H1 (cell line): ENCODE measurements at regions not wholly inside any gene's neighbourhood (a gene's known extent, or its start where the extent isn't known, plus 50 kb on each side); places are given as distances from the start of the nearest gene placed in this dataset.
"Not testable (repeated sequence)": the region's sequence is repeated elsewhere in the genome, so short reads cannot be mapped to it uniquely, and the experiment has no call there.

Source experiments
- CTCF ChIA-PET: fragments of 300-600 bp; sonication (Branson Sonifier 250); formaldehyde crosslinking; loops from one replicate; lab custom pipeline; 2021; ENCODE audit not compliant: partially characterized antibody; lab: Charles Lee
- POLR2A ChIA-PET: fragments of 300-600 bp; sonication (Branson Sonifier 250); formaldehyde crosslinking; loops from one replicate; lab custom pipeline; 2021; ENCODE audit warnings: inconsistent platforms; ENCODE audit not compliant: partially characterized antibody; lab: Charles Lee
- DNase-seq, 2 experiments: peaks; one replicate each; pipeline versions ENCODE4 v3.0.0 to v3.0.0-alpha.2; 2010 to 2022; ENCODE audit warnings: low spot score in 2 of 2, low read depth in 1 of 2, mixed read lengths in 1 of 2
- FAIRE-seq: peaks from 2 replicates; lab custom pipeline; 2011; peaks lifted over from hg19 to GRCh38; lab: Jason Lieb, UNC
- H2AFZ ChIP-seq: 2 replicates; pipeline ENCODE4 v1.8.1; 2012; ENCODE audit warnings: low read length, inconsistent platforms
- H2AK5ac ChIP-seq: 2 replicates; pipeline ENCODE4 v1.6.1; 2013; ENCODE audit warnings: low read depth, low read length
- H2BK120ac ChIP-seq: replicated peaks from 2 replicates; pipeline ENCODE3; 2013; ENCODE audit warnings: low read depth, low read length, inconsistent platforms
- H2BK12ac ChIP-seq: 2 replicates; pipeline ENCODE4 v1.6.1; 2013; ENCODE audit warnings: low read depth, low read length
- H2BK15ac ChIP-seq: 2 replicates; pipeline ENCODE4 v1.6.1; 2013; ENCODE audit warnings: low read length
- H2BK20ac ChIP-seq: 2 replicates; pipeline ENCODE4 v1.6.1; 2013; ENCODE audit warnings: low read length
- H2BK5ac ChIP-seq: 2 replicates; pipeline ENCODE4 v1.6.1; 2013; ENCODE audit warnings: low read depth, low read length
- H3K14ac ChIP-seq: 2 replicates; pipeline ENCODE4 v1.6.1; 2013; ENCODE audit warnings: inconsistent platforms; ENCODE audit not compliant: insufficient read length
- H3K18ac ChIP-seq: 2 replicates; pipeline ENCODE4 v1.6.1; 2013; ENCODE audit warnings: low read length; ENCODE audit errors: extremely low read depth
- H3K23ac ChIP-seq: 2 replicates; pipeline ENCODE4 v1.6.1; 2013; ENCODE audit warnings: inconsistent platforms; ENCODE audit not compliant: insufficient read length
- H3K23me2 ChIP-seq: 2 replicates; pipeline ENCODE4 v1.6.1; 2013; ENCODE audit warnings: low read depth, low read length
- H3K27ac ChIP-seq: 2 replicates; pipeline ENCODE4 v1.6.1; 2011; ENCODE audit warnings: low read depth, low read length, inconsistent platforms
- H3K27me3 ChIP-seq, 4 experiments: replicated peaks in 1 of 4; 1 replicate in 1 of 4; 2 replicates in 3 of 4; pipeline versions ENCODE4 v1.6.1 to v1.8.1; 2011 to 2013; ENCODE audit warnings: low read length in 3 of 4, mild to moderate bottlenecking in 3 of 4, inconsistent platforms in 2 of 4, mixed read lengths in 2 of 4, moderate library complexity in 1 of 4; ENCODE audit not compliant: control insufficient read depth in 3 of 4, insufficient read depth in 3 of 4; ENCODE audit errors: extremely low read depth in 1 of 4
- H3K36me3 ChIP-seq, 4 experiments: 2 replicates each; pipeline versions ENCODE4 v1.6.1 to v1.8.1; 2011 to 2013; ENCODE audit warnings: mild to moderate bottlenecking in 4 of 4, low read length in 3 of 4, moderate library complexity in 2 of 4, control low read depth in 1 of 4, inconsistent platforms in 1 of 4; ENCODE audit not compliant: insufficient read depth in 4 of 4, control insufficient read depth in 2 of 4
- H3K4ac ChIP-seq: replicated peaks from 2 replicates; pipeline ENCODE3; 2013; ENCODE audit warnings: low read length, low read depth, mixed read lengths, inconsistent platforms; ENCODE audit not compliant: insufficient read length
- H3K4me1 ChIP-seq, 4 experiments: replicated peaks in 1 of 4; 1 replicate in 1 of 4; 2 replicates in 3 of 4; pipeline versions ENCODE4 v1.6.1 to v1.8.1; 2011 to 2013; ENCODE audit warnings: low read length in 3 of 4, inconsistent platforms in 2 of 4, mixed read lengths in 1 of 4; ENCODE audit not compliant: insufficient read depth in 4 of 4, control insufficient read depth in 3 of 4
- H3K4me2 ChIP-seq, 2 experiments: 2 replicates each; pipeline versions ENCODE4 v1.6.1 to v1.8.1; 2011 to 2013; ENCODE audit warnings: low read depth in 2 of 2, low read length in 2 of 2, control low read depth in 1 of 2, inconsistent platforms in 1 of 2, mild to moderate bottlenecking in 1 of 2; ENCODE audit not compliant: insufficient read depth in 1 of 2
- H3K4me3 ChIP-seq, 4 experiments: fragments of 200-600, 300-600 bp in 1 of 4; sonication (generic), shearing (Covaris generic), sonication (Bioruptor Twin) in 1 of 4; 2 replicates each; pipeline versions ENCODE4 v1.5.1 to v1.8.1; 2011 to 2016; ENCODE audit warnings: low read length in 4 of 4, low read depth in 3 of 4, control low read depth in 2 of 4, inconsistent platforms in 2 of 4, mild to moderate bottlenecking in 2 of 4, mixed read lengths in 1 of 4, moderate library complexity in 1 of 4; ENCODE audit not compliant: insufficient read depth in 2 of 4; ENCODE audit errors: extremely low read depth in 1 of 4
- H3K56ac ChIP-seq: replicated peaks from 2 replicates; pipeline ENCODE3; 2013; ENCODE audit warnings: low read depth, mild to moderate bottlenecking, mixed read lengths, low read length, inconsistent platforms; ENCODE audit not compliant: insufficient read length
- H3K79me1 ChIP-seq: 2 replicates; pipeline ENCODE4 v1.6.1; 2013; ENCODE audit warnings: low read depth, low read length, control low read depth
- H3K79me2 ChIP-seq, 2 experiments: 2 replicates each; pipeline versions ENCODE4 v1.6.1 to v1.8.1; 2012 to 2013; ENCODE audit warnings: low read length in 2 of 2, mild to moderate bottlenecking in 2 of 2, inconsistent platforms in 1 of 2; ENCODE audit not compliant: insufficient read depth in 2 of 2, control insufficient read depth in 1 of 2
- H3K9ac ChIP-seq, 4 experiments: replicated peaks in 1 of 4; 1 replicate in 1 of 4; 2 replicates in 3 of 4; pipeline versions ENCODE4 v1.6.1 to v1.8.1; 2011 to 2013; ENCODE audit warnings: low read depth in 3 of 4, low read length in 3 of 4, control low read depth in 2 of 4, mild to moderate bottlenecking in 2 of 4, moderate library complexity in 2 of 4, inconsistent platforms in 1 of 4; ENCODE audit errors: extremely low read depth in 1 of 4
- H3K9me3 ChIP-seq, 2 experiments: 2 replicates each; pipeline versions ENCODE4 v1.6.1 to v1.8.1; 2012 to 2013; ENCODE audit warnings: mild to moderate bottlenecking in 2 of 2, moderate library complexity in 2 of 2, control low read depth in 1 of 2, inconsistent platforms in 1 of 2, low read depth in 1 of 2, low read length in 1 of 2, mixed read lengths in 1 of 2; ENCODE audit not compliant: insufficient read depth in 2 of 2
- H4K20me1 ChIP-seq, 2 experiments: replicated peaks in 1 of 2; 2 replicates each; pipeline versions ENCODE3 to v1.8.1; 2011 to 2013; ENCODE audit warnings: inconsistent platforms in 2 of 2, low read length in 2 of 2, mild to moderate bottlenecking in 1 of 2; ENCODE audit not compliant: insufficient read depth in 2 of 2, control insufficient read depth in 1 of 2
- H4K5ac ChIP-seq: 2 replicates; pipeline ENCODE4 v1.6.1; 2013; ENCODE audit warnings: low read length, low read depth, mixed read lengths, inconsistent platforms; ENCODE audit not compliant: insufficient read length
- H4K8ac ChIP-seq: 2 replicates; pipeline ENCODE4 v1.8.0; 2013; ENCODE audit warnings: mild to moderate bottlenecking, moderate library complexity, low read length, inconsistent platforms; ENCODE audit not compliant: insufficient read depth; ENCODE audit errors: extremely low read depth
- H4K91ac ChIP-seq: replicated peaks from 2 replicates; pipeline ENCODE3; 2013; ENCODE audit warnings: low read length, mixed read lengths, inconsistent platforms; ENCODE audit not compliant: insufficient read length
- CTCF ChIP-seq, 3 experiments: IDR thresholded peaks; 1 replicate in 2 of 3; 2 replicates in 1 of 3; pipeline versions ENCODE4 v1.5.1 to v1.6.1; 2011; ENCODE audit warnings: low read length in 3 of 3, mild to moderate bottlenecking in 3 of 3, inconsistent platforms in 2 of 3, low read depth in 1 of 3, moderate library complexity in 1 of 3; ENCODE audit not compliant: insufficient read depth in 1 of 3; ENCODE audit errors: control extremely low read depth in 1 of 3
- RAD21 ChIP-seq, 2 experiments: IDR thresholded peaks in 1 of 2; conservative IDR thresholded peaks in 1 of 2; 2 replicates each; pipeline ENCODE4 v1.6.1; 2011; ENCODE audit warnings: low read depth in 2 of 2, low read length in 2 of 2, improper control_type of control experiment in 1 of 2, inconsistent platforms in 1 of 2, mild to moderate bottlenecking in 1 of 2, moderate library complexity in 1 of 2
- WGBS, 2 experiments: shearing (Covaris generic) in 1 of 2; methylation state at CpG; one replicate each; pipeline versions ENCODE4 v1.1.6 to v1.1.7; 2013 to 2015; ENCODE audit warnings: low lambda C conversion rate in 2 of 2, mixed read lengths in 2 of 2, inconsistent platforms in 1 of 2, low coverage in 1 of 2, missing lambda C conversion rate in 1 of 2; ENCODE audit not compliant: insufficient replicate concordance in 2 of 2, insufficient coverage in 1 of 2, insufficient read length in 1 of 2; ENCODE audit errors: extremely low coverage in 1 of 2, missing lambda C conversion rate in 1 of 2; 5-methylcytosine and 5-hydroxymethylcytosine counted together

DNA sequence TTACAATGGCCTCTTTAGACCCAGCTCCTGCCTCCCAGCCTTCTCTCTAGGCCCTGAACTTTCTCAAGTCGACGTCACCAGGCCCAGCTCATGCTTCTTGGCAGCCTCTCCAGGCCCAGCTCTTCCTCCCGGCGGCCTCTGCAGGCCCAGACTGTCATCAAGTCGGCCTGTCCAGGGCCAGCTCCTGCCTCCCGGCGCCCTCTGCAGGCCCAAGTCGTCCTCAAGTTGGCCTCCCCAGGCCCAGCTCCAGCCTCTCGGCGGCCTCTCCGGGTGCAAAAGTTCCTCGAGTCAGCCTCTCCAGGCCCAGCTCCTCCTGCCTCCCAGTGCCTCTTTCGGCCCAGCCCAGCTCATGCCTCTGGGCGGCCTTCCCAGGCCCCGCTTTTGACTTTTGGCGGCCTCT, 158.1 kb upstream of the CDK13 start:
- H3K18ac ChIP-seq, POLR2A ChIA-PET, H3K4ac ChIP-seq, H2BK120ac ChIP-seq, H2BK5ac ChIP-seq, H2BK15ac ChIP-seq, H3K79me1 ChIP-seq, H3K14ac ChIP-seq, H2BK12ac ChIP-seq, H3K4me2 ChIP-seq, H4K20me1 ChIP-seq, FAIRE-seq, H3K79me2 ChIP-seq, H4K5ac ChIP-seq, H3K27me3 ChIP-seq, H4K8ac ChIP-seq, H3K9ac ChIP-seq, H3K23ac ChIP-seq, H3K4me3 ChIP-seq, H3K23me2 ChIP-seq, H3K56ac ChIP-seq, H3K4me1 ChIP-seq, H2AK5ac ChIP-seq, H2AFZ ChIP-seq, H3K9me3 ChIP-seq, H2BK20ac ChIP-seq, H3K27ac ChIP-seq, H4K91ac ChIP-seq: not testable (repeated sequence)
- CTCF ChIA-PET: interaction anchor here (0.6 to 5.0 kb wide), 10 partner anchors 15 to 440 kb away, joined by 3 to 48 read pairs (median 4); no protein-coding TSS in a partner anchor
- peak in 1 of 2 experiments; percentile 64 for DNase-seq
- H3K36me3 ChIP-seq: peaks cover 0 to 20% (median 0%) of the 10 kb centered on the region in 4 experiments; a peak in 2 of 8 replicates
- TF ChIP-seq RAD21 (IDR thresholded peaks at IDR 0.05 in 1 of 2, conservative IDR thresholded peaks at IDR 0.05 in 1 of 2; ENCODE audit: low read depth in 2 of 2, low read length in 2 of 2) (peak; percentile 50 to 57), CTCF (IDR thresholded peaks at IDR 0.05; ENCODE audit: control extremely low read depth in 1 of 3, insufficient read depth in 1 of 3, low read depth in 1 of 3, low read length in 3 of 3) (peak; percentile 42 to 53 (median 47))
- 81% methylated on average over 9 of the region's 16 CpGs; no CpG with 5 or more reads in 1 of the 2 experiments for WGBS, 2 experiments
